Peyer's patch (tissue), 4 donors: ENCODE measurements at regions not wholly inside any gene's neighbourhood (a gene's known extent, or its start where the extent isn't known, plus 50 kb on each side); places are given as distances from the start of the nearest gene placed in this dataset.

Experiments used
- CTCF ChIP-seq, 6 experiments: fragments of 450-650 bp in 4 of 6; fragments of 200-600 bp in 2 of 6; sonication (generic) in 1 of 6; IDR thresholded peaks; one replicate each; pipeline ENCODE4 v1.5.1; 2017 to 2019; ENCODE audit warnings: antibody characterized with exemption in 6 of 6, mild to moderate bottlenecking in 3 of 6, moderate library complexity in 1 of 6
- POLR2A ChIP-seq, 2 donors: fragments of 450-650 bp; IDR thresholded peaks; one replicate each; pipeline ENCODE4 v1.5.1; 2017; ENCODE audit warnings: antibody characterized with exemption in 2 of 2, mild to moderate bottlenecking in 2 of 2, moderate library complexity in 2 of 2

- TF ChIP-seq CTCF (IDR thresholded peaks at IDR 0.05), result no peak
- TF ChIP-seq POLR2A (IDR thresholded peaks at IDR 0.05), result no peak
Measured at GRCh38 chr2:118417406-118418120, 329.3 kb downstream of the INSIG2 start.
